NOMO-1 treated with dmso at 0.1 percent for 144 hours (cell line): ENCODE measurements at regions not wholly inside any gene's neighbourhood (a gene's known extent, or its start where the extent isn't known, plus 50 kb on each side); places are given as distances from the start of the nearest gene placed in this dataset.
"Not testable (repeated sequence)": the region's sequence is repeated elsewhere in the genome, so short reads cannot be mapped to it uniquely, and the experiment has no call there.

Experiments used
- DNase-seq: peaks from one replicate; lab custom pipeline; 2025; ENCODE audit not compliant: unreplicated experiment; lab: John Stamatoyannopoulos, UW

DNA sequence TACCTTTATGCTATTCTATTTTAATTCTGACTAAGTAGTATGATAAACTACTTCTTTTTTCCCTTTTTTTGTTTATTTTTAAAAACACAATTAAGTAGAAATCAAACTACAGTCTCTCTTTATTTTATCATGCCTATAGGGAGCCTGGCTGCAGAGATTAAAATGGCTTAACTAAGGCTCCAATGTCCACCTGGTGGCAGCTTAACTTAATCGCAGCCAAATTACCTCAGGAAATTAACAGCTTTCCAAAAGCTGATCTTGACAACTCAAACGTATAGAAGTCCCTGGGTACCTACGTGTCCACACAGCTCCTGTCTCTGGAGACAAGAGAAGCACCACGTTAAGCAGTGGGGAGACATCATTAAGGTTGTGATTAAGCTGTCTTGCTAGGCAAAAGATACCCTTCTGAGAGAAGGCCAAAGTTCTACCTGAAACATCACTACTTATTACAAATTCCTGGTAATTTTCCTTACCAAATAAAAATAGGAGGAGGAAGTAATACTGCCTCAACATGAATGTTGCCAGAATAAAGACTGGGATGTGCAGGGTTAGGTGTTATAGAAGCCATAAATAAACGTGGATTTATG, 63.2 kb upstream of the SNX19 start:
- no peak for DNase-seq

DNA sequence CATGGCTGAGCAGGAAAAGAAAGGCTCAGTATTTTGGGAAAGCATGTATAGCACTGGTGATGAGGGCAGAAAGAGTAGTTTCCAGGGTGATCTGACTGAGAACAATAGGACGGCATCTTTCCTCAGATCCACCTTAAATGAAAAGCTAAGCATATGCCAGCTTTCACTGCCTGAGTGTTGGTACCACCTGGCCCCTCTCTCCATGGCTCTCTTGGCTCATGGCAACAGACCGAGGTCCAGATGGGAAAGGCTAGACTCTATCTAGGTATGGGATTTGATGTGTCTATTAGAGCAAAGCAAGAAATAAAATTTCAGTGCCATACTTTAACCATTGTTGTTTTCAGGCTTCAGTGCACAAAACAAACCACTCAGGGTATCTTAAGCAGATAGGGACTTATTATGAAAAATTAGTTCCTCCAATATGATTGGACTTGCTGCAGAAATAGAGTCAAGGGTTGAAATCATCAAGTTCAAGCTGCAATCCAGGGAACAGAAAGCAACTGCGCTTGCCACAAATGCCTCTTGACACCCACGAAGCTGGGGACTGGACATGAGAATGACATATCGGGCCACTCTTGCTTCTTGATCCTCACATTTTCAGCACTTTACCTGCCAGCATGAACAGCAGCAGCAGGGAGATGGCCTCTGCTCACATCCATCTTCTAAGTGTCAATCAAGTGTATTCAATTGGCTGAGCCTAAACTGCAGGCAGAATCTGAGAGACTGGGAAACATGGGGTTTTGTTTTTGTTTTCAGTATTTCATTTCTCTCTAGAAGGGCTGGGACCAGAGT, 64.0 kb upstream of the SNX19 start:
- DNase-seq = no peak

DNA sequence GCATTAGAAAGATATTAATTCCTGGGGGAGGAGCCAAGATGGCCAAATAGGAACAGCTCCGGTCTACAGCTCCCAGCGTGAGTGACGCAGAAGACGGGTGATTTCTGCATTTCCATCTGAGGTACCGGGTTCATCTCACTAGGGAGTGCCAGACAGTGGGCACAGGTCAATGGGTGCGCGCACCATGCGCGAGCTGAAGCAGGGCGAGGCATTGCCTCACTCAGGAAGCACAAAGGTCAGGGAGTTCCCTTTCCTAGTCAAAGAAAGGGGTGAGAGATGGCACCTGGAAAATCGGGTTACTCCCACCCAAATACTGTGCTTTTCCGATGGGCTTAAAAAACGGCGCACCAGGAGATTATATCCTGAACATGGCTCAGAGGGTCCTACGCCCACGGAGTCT, 68.0 kb upstream of the SNX19 start:
- DNase-seq = not testable (repeated sequence)

DNA sequence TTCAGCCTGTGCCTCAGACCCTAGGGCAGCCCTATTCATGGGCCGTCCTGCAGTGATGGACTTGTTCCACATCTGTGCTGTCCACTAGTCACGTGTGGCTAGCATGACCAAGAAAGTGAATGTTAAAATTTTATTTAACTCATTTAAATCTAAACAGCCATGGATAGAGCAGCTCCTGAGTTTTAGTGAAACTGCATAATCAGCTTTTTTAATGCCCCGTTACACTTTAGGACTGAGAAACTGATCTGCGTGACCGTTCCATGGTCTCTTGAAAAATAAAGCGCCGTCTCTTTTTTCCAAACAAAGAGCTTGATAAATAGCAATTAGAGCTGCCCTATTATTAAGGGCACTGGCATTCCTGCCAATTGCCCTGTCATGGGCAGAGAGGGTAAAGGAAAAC, 76.5 kb upstream of the SNX19 start:
- DNase-seq = no peak

DNA sequence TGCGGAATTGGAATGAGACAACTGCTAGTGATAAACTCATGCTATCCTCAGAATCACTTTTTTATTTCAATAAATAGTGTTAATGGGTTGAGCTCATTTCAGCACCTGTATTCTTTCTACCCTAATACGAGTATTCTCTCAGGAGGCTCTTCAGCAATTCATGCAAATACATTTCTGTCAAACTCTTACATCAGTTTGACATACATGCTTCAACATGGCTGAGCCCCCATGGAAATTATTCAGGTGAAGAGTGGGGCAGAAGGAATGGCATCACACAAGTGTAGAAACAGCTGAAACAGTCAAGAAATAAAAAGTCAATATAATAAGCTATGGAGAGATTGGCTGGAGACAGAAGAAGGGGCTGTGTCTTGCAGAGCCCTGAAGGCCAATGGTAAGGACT, 77.8 kb upstream of the SNX19 start:
- DNase-seq = no peak

DNA sequence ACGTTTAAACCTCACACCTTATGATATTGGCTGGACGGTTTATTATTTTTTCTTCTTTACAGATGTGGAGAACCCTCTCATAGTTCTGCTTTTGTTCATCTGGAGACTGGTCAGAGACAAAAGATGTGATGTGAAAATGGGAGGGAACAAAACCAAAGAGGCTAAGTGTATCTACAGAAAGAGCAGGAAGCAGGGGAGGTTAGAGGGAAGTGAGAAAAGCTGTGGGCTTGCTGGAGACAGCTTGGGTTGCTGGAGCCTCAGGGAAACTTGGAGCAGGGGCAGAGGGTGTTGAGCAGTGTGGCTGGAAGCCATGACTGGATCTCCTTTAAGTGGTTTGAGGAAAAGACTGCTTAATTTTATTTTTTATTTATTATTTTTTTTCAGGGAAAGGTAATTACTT, 79.0 kb upstream of the SNX19 start:
- DNase-seq = no peak

DNA sequence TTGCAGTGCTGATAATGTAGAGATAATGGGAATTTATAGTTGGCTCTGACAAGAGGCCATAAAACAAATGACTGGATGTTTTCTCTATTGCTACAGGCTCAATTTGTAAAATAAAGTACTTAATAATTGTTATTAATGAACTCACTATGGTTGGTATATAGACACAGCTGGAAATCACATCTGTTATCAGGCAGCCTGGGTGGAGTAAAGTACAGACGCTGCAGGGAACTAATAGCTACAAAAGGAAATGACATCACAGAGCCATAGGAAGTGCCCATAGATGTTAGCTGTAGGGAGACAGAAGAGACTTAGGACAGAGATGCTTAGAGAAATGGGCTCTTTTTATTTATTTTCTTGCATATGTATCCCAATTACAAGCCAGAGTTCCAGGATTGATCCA, 81.0 kb upstream of the SNX19 start:
- DNase-seq = no peak

DNA sequence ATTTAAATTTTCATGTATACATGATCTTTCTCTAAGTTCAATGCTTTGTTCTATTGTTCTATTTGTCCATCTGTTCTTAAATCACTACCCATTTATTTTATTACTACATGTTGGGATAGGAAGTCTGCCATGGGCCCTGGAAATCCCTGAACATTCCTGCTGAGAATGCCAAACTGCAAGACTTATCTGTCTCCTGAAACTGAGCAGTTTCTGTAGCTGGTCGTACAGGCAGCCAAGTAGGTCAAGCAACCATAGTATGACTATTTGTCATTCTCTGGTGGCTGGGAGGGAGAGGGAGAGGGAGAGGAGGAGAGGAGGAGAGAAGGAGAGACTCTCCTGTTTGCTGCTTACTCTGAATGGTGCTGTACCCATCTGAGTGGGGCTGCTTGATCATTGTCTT, 82.8 kb upstream of the SNX19 start:
- DNase-seq = no peak

DNA sequence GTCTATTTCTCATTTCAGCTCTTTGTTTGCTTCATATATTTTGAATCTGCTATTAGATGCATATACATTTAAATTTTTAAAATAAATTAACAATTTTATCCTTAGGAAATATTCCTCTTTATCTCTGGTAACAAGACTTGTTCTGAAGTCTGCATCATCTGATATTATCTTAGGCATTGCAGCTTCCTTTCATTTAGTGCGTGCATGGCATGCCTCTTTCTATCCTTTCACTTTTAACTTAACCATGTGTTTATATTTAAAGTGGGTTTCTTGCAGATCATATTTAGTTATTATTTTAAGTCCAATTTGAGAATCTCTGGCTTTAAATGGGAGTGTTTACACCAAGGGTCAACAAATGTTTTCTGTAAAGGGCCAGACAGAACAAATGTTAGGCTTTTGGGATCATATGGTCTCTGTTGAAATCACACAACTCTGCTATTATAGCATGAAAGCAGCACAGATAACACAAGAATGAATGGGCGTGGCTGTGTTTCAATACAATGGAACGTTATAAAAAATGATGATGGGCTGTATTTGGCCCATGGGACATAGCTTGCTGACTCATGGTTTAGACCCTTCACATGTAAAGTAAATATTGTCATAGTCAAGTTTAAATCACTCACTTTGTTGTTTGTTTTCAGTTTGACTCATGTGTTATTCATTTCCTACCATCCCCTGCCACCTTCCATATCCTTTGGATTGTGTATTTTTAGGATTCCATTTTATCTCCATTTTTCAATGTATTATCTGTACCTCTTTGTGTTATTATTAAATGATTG, 83.9 kb upstream of the SNX19 start:
- no peak for DNase-seq

DNA sequence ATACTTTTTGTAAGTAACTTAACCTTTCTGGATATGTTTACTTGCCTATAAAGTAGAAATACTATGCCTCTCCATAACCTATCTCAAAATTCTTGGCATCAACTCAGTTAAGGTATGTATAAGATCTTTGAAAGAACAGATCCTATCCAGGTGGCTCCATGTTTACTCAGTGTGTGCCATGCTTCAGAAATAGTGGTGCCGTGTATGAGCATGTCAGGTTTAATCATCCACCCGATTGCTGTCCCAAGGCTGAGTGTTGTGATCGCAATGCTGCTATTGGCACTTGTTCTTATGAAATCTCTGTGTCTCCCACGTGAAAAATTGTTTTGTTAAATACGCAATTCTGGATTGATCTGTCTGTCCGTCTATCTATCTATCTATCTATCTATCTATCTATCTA, 85.9 kb upstream of the SNX19 start:
- DNase-seq = no peak

DNA sequence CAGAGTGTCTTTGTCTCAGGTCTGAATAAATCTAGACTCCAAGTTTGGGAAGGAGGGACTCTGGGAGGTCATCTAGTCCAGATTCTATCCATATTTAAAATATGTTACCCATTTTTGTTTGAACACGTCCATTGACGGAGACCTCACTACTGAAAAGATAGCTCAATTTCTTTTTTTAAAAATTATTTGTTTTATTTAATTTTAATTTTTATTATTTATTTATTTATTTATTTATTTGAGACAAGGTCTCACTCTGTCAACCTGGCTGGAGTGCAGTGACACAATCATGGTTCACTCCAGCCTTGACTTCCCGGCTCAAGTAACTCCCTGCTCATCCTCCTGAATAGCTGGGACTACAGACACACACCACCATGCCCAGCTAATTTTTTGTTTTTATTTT, 89.5 kb upstream of the SNX19 start:
- DNase-seq = no peak

DNA sequence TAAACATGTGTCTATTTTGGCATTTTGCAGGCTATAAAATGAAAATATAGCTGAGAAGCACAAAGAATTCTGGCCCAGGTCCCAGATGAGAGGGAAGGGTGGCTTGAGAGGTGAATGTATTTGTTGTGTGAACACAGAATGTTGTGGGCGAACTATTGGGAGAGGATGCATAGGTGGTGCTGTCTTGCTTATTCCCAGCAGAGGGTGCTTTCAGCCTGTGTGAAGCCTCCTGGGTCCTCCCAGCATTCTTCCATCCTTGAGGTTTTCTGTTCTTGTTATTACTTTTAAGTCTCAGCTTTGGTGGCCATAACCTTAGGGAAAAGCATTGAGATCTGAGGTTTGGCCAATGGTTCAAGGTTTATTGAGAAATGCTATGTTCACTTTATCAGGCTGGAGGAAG, 108.7 kb upstream of the SNX19 start:
- DNase-seq = no peak

DNA sequence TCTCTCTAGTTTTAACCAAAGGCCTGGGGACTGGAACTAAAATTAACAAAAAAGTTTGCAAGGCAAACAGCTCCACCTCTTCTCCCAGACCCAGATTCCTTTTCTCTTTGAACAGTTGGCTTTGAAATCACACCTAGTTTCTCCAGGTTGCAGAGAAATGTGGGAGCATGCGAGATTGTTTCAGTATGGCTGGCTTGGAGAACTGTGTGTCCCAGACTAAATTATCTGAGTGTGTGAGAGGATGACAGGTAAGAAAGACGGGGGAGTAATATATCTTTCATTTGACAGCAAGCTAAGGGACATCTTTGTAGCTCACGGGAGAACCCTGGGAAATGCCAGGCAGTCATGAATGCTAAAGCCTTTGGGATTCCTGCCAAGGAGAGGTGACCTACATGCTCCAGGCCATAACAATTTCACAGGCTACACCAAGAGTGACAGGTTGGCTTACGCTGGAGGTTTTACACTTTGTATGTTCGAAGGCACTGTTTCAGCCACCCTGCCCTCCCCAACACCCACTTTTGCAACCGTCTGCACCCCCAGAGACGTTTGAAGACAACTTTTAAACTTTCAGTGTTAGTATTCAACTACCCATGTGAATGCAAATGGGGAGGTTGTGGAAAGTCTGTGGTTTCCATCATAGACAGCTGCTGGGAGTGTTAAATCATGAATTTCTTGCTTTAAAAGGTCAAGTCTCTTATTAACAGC, 109.3 kb upstream of the SNX19 start:
- DNase-seq = no peak

DNA sequence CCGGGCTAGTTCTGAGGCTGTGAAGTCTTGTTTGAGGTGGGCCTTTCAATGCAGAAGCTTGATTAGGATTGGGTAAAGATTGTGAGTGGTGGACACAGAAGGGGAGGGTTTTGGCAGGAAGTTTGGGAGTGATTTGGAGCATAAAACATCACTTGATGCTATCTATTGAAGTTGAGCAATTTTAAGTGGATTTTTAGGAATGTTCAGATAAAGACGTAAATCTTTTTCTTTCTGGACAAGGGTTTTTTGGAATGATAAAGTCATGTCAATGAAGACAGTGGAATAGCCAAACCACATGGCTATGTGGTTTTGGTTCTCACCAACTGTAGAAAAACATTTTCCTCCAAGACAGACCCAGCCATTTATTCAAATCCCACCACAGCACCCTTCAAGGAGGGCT, 111.2 kb upstream of the SNX19 start:
- no peak for DNase-seq

DNA sequence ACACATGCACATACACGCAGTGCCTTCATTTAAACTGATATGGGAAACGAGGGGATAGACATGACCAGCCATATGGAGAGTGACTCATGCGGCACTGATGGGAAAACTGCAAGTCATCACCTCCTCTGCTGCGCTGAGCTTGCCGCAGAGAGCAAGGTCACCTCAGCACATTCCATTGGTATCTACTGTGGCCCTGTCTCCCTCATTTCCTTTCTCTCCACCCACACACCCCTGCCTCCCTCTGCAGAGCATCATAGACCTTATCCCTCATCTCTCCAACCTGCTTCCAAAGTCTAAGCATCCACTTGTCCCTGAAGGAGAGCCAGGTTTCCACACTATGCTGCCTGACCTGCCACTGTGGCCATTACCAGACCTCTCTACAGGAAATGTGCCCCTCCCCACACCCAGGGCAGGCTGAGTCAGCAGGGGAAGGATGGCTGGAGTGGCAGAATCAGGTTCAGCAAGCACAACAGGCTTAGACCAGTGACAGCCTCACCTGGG, 116.9 kb upstream of the SNX19 start:
- DNase-seq = no peak

DNA sequence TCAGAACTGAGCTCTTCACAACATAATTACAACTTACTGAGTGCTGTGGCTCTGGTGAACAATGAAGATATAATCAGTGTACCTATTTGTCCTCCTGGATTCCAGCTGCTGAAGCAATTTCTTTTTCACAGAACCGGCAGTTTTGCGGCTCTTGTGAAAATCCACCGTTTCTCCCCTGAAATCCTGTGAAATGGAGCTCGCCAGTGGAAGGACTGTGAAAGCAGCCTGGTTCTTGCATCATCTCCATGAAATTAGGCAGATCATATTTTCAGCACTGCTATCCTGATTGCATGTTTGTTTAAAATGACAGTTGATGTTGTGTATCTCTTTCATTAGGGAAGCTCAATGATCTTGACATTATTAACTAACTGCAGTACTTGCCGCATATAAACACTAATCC, 120.2 kb upstream of the SNX19 start:
- no peak for DNase-seq

DNA sequence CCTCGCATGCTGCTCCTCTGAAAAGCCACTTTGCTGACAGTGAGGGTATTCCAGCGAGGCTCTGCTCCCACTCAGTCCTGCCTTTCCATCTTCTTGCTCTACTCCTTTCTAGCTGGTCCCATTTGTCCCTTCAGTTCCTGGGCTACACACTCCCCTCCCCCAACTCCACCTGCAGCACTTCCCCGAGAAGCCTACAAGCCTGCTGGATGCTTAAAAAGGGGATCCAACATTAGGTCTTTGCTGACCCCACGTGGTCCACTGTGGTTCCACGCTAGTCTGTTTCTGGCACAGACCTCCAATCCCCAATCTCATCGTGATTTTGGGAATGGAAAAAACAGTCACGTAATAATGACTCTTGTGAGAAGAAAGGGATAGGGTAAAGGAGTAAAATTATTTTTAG, 121.6 kb upstream of the SNX19 start:
- DNase-seq = no peak

DNA sequence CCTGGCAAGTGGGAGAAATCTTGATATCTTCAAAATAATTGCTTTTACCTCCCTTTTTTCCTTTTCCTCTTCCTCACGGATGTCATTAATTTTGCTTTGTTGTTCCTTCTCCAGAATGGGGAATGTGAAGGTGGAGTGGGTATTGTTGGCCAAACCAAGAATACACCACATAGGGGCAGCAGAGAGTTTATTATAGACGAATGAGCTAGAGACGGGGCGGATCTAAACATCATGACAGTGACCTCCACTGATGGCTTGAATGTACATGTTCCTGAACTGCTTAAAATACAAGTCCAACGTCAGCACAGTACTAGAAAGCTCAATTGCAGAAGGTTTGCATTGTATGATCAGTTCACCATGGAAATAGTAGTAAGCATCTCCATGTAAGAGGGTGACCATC, 122.3 kb upstream of the SNX19 start:
- no peak for DNase-seq

DNA sequence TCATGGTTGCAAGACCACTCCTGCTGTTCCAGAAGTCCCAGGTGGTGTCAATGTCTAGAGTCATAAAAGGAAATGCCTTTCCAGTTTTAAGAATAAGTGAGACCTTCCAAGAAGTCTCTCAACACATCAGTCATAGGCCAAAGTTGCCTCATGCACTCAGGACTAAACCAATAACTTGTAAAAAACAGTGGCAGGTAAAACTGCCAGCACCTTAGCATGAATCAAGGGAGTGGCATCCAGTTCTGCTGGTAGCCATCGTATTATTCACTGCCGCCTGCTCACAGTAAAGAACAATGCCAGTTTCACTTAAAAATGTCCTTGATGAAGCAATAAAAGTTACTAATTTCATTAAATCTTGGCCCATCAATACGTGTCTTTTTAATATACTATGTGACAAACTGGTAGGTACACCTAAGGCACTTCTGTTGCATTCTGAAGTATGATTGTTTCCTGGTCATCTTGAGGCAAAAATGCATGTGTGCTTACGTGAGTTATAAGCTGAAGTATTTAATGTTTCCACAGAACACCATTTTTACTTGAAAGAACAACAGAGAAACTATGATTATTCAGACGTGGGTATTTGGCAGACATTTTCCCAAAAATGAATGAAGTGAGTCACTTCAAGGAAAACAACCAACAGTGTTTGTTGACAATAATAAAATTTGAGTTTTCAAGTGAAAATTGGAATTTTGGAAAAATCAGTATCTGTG, 125.2 kb upstream of the SNX19 start:
- no peak for DNase-seq

DNA sequence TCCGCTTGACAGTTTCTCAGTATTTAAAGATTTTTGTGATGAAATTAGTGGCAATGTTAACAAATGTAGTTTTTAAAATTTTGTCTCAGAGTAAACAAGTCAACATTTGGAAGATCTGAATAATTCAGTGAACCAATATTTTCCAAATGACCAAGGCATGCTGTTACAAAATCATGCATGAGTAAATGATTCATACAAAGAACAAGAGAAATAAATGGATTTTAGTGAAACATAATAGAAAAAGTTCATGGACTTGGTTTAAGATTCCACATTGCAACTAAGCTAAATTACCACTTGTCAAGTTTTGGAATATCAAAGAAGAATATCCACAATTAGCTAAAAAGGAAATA, 125.7 kb upstream of the SNX19 start:
- no peak for DNase-seq

DNA sequence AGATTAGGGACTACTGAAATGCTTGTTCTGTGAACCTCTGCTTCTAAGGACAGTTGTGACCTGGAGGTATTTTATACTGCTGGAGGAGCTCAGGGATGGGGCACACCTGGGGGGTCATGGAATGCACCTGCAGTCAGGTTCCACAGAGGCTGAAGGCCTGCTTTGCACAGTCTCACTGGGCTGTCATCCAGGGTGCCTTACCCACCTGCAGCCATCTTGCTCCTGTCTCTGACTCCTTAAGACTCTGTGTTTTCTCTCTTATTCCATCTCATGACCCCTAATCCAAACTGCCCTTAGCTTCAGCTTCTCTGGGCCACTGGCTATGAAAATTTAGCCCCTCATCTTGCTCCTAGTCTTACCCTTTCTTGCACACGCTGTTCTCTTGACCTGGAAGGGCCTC, 127.0 kb upstream of the SNX19 start:
- no peak for DNase-seq
